ENCODE measurements at regions not wholly inside any gene's neighbourhood (a gene's known extent, or its start where the extent isn't known, plus 50 kb on each side); places are given as distances from the start of the nearest gene placed in this dataset.

- no peak for TF ChIP-seq CTCF (IDR thresholded peaks at IDR 0.05)
- TF ChIP-seq POLR2A (IDR thresholded peaks at IDR 0.05): no peak
- no peak for TF ChIP-seq POLR2AphosphoS5 (IDR thresholded peaks at IDR 0.05)
Observed at GRCh38 chr1:182238421-182238820, 153.2 kb downstream of the GLUL start.
